ENCODE measurements at regions not wholly inside any gene's neighbourhood (a gene's known extent, or its start where the extent isn't known, plus 50 kb on each side); places are given as distances from the start of the nearest gene placed in this dataset.

DNA sequence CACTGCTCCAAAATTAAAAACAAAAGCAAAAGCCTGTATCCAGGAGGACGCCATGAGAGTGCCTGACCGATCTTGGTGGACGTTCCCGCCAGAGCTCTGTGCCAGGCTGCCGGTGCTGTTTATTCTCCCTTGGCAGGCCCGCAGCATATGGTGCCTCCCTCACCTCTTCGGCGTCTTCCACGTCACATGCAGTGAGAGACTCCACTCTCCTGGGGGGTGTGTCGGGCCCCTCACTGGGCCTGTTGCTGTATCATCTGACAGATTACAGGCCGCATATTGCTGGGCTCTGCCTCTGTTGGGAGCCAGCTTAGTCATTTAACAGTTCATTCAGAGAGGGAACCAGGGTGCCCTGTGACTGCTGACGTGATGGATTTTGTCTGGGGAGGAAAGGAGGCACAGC, 86.4 kb upstream of the ARRDC4 start:
- TF ChIP-seq ZNF274 (IDR thresholded peaks at IDR 0.05; ENCODE audit: low read depth, low read length) (no peak), SUZ12 (IDR thresholded peaks at IDR 0.05; ENCODE audit: extremely low read depth, insufficient read depth, insufficient read length) (no peak)
